Liver (tissue), 3 donors: ENCODE measurements at regions not wholly inside any gene's neighbourhood (a gene's known extent, or its start where the extent isn't known, plus 50 kb on each side); places are given as distances from the start of the nearest gene placed in this dataset.

Source experiments
- CTCF ChIP-seq: fragments of 150-350 bp; IDR thresholded peaks from 2 replicates; pipeline ENCODE4 v1.5.1; 2017; ENCODE audit warnings: improper control_type of control experiment, low read depth, low read length; ENCODE audit not compliant: missing input control
- GABPA ChIP-seq, 2 donors: IDR thresholded peaks in 1 of 2; conservative IDR thresholded peaks in 1 of 2; 2 replicates each; pipeline ENCODE4 v1.6.1; 2016; ENCODE audit warnings: antibody characterized with exemption in 2 of 2, mild to moderate bottlenecking in 1 of 2, moderate library complexity in 1 of 2
- TAF1 ChIP-seq: conservative IDR thresholded peaks from 2 replicates; pipeline ENCODE4 v1.6.1; 2016; ENCODE audit warnings: antibody characterized with exemption, mild to moderate bottlenecking
- YY1 ChIP-seq: IDR thresholded peaks from 2 replicates; pipeline ENCODE4 v1.6.1; 2016; ENCODE audit warnings: antibody characterized with exemption, mild to moderate bottlenecking
- TF ChIP-seq, protein P1 (sequence below): IDR thresholded peaks from 2 replicates; pipeline ENCODE4 v1.6.1; 2016; ENCODE audit warnings: antibody characterized with exemption
- donor health status: healthy.
- donor health status: healthy.

- TF ChIP-seq YY1 (no peak), CTCF (no peak), TAF1 (no peak), GABPA (IDR thresholded peaks at IDR 0.05 in 1 of 2, conservative IDR thresholded peaks at IDR 0.05 in 1 of 2) (no peak)
- TF ChIP-seq, protein P1, sequence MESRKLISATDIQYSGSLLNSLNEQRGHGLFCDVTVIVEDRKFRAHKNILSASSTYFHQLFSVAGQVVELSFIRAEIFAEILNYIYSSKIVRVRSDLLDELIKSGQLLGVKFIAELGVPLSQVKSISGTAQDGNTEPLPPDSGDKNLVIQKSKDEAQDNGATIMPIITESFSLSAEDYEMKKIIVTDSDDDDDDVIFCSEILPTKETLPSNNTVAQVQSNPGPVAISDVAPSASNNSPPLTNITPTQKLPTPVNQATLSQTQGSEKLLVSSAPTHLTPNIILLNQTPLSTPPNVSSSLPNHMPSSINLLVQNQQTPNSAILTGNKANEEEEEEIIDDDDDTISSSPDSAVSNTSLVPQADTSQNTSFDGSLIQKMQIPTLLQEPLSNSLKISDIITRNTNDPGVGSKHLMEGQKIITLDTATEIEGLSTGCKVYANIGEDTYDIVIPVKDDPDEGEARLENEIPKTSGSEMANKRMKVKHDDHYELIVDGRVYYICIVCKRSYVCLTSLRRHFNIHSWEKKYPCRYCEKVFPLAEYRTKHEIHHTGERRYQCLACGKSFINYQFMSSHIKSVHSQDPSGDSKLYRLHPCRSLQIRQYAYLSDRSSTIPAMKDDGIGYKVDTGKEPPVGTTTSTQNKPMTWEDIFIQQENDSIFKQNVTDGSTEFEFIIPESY, result no peak
These were observed 145.4 kb downstream of the LPIN1 start for GRCh38 chr2:11891671-11892440.
